A673 (cell line): ENCODE measurements at regions not wholly inside any gene's neighbourhood (a gene's known extent, or its start where the extent isn't known, plus 50 kb on each side); places are given as distances from the start of the nearest gene placed in this dataset.
"Not testable (repeated sequence)": the region's sequence is repeated elsewhere in the genome, so short reads cannot be mapped to it uniquely, and the experiment has no call there.

ENCODE experiments used
- BruUV-seq: library from RNA; stranded (reverse); fragments of 400-500 nt; replicated peaks from 2 replicates; lab custom pipeline; 2021; lab: Mats Ljungman, UMichigan
- CTCF ChIA-PET: fragments of 300-600 bp; sonication (Branson Sonifier 250); formaldehyde crosslinking; loops from one replicate; lab custom pipeline; 2022; ENCODE audit warnings: antibody characterized with exemption; lab: Charles Lee
- POLR2A ChIA-PET: fragments of 300-600 bp; sonication (Branson Sonifier 250); formaldehyde crosslinking; loops from one replicate; lab custom pipeline; 2022; ENCODE audit warnings: antibody characterized with exemption; ENCODE audit not compliant: low non-redundant PET; lab: Charles Lee
- DNase-seq: peaks from one replicate; pipeline ENCODE4 v3.0.0-alpha.2; 2015; ENCODE audit warnings: low spot score
- H3K27ac ChIP-seq: fragments of 200-600 bp; sonication (generic); 2 replicates; pipeline ENCODE4 v1.5.1; 2016; ENCODE audit warnings: mixed run types, low read depth, mild to moderate bottlenecking, mixed read lengths, antibody characterized with exemption, low read length; ENCODE audit not compliant: poor library complexity, severe bottlenecking
- H3K27me3 ChIP-seq: fragments of 200-600 bp; sonication (generic); replicated peaks from 2 replicates; pipeline ENCODE4 v1.6.1; 2017; ENCODE audit warnings: mixed run types, low read depth, mild to moderate bottlenecking, mixed read lengths, antibody characterized with exemption, low read length; ENCODE audit not compliant: insufficient read depth, poor library complexity
- H3K36me3 ChIP-seq: fragments of 200-600 bp; sonication (generic); 2 replicates; pipeline ENCODE4 v1.6.1; 2016; ENCODE audit warnings: mixed run types, mild to moderate bottlenecking, mixed read lengths, antibody characterized with exemption, low read length; ENCODE audit not compliant: insufficient read depth, poor library complexity, severe bottlenecking
- H3K4me1 ChIP-seq: fragments of 200-600 bp; sonication (generic); 2 replicates; pipeline ENCODE4 v1.6.1; 2017; ENCODE audit warnings: mixed run types, mild to moderate bottlenecking, mixed read lengths, antibody characterized with exemption, low read length; ENCODE audit not compliant: insufficient read depth, poor library complexity, severe bottlenecking
- H3K4me3 ChIP-seq: fragments of 200-600 bp; sonication (generic); 2 replicates; pipeline ENCODE4 v1.5.1; 2016; ENCODE audit warnings: low read depth, mixed run types, mild to moderate bottlenecking, mixed read lengths, low read length; ENCODE audit not compliant: poor library complexity, severe bottlenecking
- H3K9me3 ChIP-seq: fragments of 200-600 bp; sonication (generic); 2 replicates; pipeline ENCODE4 v1.6.1; 2016; ENCODE audit warnings: mixed run types, low read depth, mild to moderate bottlenecking, mixed read lengths, antibody characterized with exemption, low read length; ENCODE audit not compliant: poor library complexity, severe bottlenecking
- CTCF ChIP-seq: fragments of 300-800, 200-600 bp; sonication (generic); conservative IDR thresholded peaks from 2 replicates; pipeline ENCODE4 v1.5.1; 2017; ENCODE audit warnings: low read depth, mild to moderate bottlenecking, antibody characterized with exemption, low read length, moderate library complexity, mixed read lengths
- EZH2 ChIP-seq: fragments of 200-600 bp; sonication (generic); IDR thresholded peaks from 2 replicates; pipeline ENCODE4 v1.6.1; 2017; ENCODE audit warnings: borderline replicate concordance, low read depth, mild to moderate bottlenecking, mixed read lengths, antibody characterized with exemption, low read length; ENCODE audit not compliant: poor library complexity, severe bottlenecking
- intact Hi-C: fragments of 100-400 bp; cut with micrococcal nuclease; formaldehyde crosslinking; loops from one replicate; pipeline ENCODE4 v1.10.0; 2022; ENCODE audit not compliant: unreplicated experiment

DNA sequence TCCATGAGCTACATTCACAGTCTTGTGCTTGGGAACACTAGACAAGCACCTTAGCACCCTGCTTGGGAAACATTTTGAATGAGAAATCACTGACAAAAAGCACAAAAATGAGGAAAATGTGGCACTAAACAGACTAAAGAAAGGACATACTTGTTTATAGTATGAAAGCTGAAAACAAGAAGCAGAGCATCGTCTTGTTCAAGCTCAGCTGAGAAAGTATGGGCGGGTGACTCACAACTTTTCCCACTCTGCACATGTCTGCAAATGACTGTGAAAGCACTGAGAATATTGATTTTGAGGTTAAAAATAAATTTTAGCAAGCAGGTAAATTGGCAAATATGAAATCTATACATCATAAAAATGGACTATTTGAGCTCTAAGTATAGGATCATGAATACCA is 725.3 kb downstream of the COL12A1 start:
- intact Hi-C loops = no loop called here
- Histone ChIP-seq H3K27me3 (no peaks in the 10 kb centered on the region), H3K4me3 (no peak overlapping the region), H3K4me1 (no peaks in the 10 kb centered on the region), H3K36me3 (no peaks in the 10 kb centered on the region), H3K9me3 (no peaks in the 10 kb centered on the region), H3K27ac (no peak overlapping the region)
- ChIA-PET POLR2A (no interaction called here), CTCF (no interaction called here)
- TF ChIP-seq EZH2 = no peak
- TF ChIP-seq CTCF = no peak
- DNase-seq = no peak
- BruUV-seq = no TSS peak

GRCh38 chr6:74479960-74480359 is 725.9 kb downstream of the COL12A1 start:
- no peak overlapping the region for H3K27ac ChIP-seq
- no peak overlapping the region for H3K4me3 ChIP-seq
- CTCF ChIA-PET = no interaction called here
- TF ChIP-seq CTCF (no peak), EZH2 (no peak)
- no peaks in the 10 kb centered on the region for H3K36me3 ChIP-seq
- no TSS peak for BruUV-seq
- no peaks in the 10 kb centered on the region for H3K9me3 ChIP-seq
- H3K27me3 ChIP-seq = no peaks in the 10 kb centered on the region
- intact Hi-C loops = no loop called here
- DNase-seq = no peak
- POLR2A ChIA-PET = no interaction called here
- no peaks in the 10 kb centered on the region for H3K4me1 ChIP-seq

GRCh38 chr6:74479420-74479819 is 726.4 kb downstream of the COL12A1 start:
- H3K4me1 ChIP-seq = no peaks in the 10 kb centered on the region
- no peak overlapping the region for H3K4me3 ChIP-seq
- CTCF ChIA-PET = no interaction called here
- no peak overlapping the region for H3K27ac ChIP-seq
- H3K36me3 ChIP-seq = no peaks in the 10 kb centered on the region
- no peaks in the 10 kb centered on the region for H3K27me3 ChIP-seq
- POLR2A ChIA-PET = no interaction called here
- intact Hi-C loops = no loop called here
- DNase-seq = no peak
- BruUV-seq = no TSS peak
- TF ChIP-seq CTCF = no peak
- TF ChIP-seq EZH2 = no peak
- H3K9me3 ChIP-seq = no peaks in the 10 kb centered on the region

- BruUV-seq, CTCF ChIA-PET, POLR2A ChIA-PET: not testable (repeated sequence)
Observed at GRCh38 chr6:74474046-74474445, 731.8 kb downstream of the COL12A1 start.

DNA sequence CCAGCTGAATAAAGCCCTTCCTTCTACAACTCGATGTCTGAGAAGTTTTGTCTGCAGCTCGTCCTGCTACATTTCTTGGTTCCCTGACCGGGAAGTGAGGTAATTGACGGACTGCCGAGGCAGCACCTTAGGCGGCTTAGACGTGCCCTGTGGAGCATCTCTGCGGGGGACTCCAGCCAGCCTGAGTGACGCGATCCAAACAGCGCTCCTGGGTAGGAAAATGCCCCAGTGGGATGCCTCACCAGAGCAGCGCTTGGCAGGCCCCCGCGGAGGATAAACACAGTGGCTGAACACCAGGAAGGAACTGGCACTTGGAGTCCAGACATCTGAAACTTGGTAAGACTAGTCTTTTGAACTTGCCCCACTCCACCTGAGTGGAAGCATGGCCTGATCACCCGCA is 737.3 kb downstream of the COL12A1 start:
- CTCF ChIA-PET, DNase-seq: not testable (repeated sequence)

More at GRCh38 chr6:74474046-74474445, 731.8 kb downstream of the COL12A1 start:
- H3K27me3 ChIP-seq, H3K27ac ChIP-seq, H3K4me3 ChIP-seq, H3K36me3 ChIP-seq, intact Hi-C loops, H3K9me3 ChIP-seq, H3K4me1 ChIP-seq, DNase-seq: not testable (repeated sequence)

More for the DNA sequence above, 737.3 kb downstream of the COL12A1 start:
- H3K4me1 ChIP-seq, POLR2A ChIA-PET, H3K27ac ChIP-seq, H3K4me3 ChIP-seq, H3K9me3 ChIP-seq, BruUV-seq, intact Hi-C loops, H3K27me3 ChIP-seq, H3K36me3 ChIP-seq: not testable (repeated sequence)
